Astrocyte of the spinal cord (primary cell): ENCODE measurements at regions not wholly inside any gene's neighbourhood (a gene's known extent, or its start where the extent isn't known, plus 50 kb on each side); places are given as distances from the start of the nearest gene placed in this dataset.
"Not testable (repeated sequence)": the region's sequence is repeated elsewhere in the genome, so short reads cannot be mapped to it uniquely, and the experiment has no call there.

Experiments
- DNase-seq: peaks from one replicate; pipeline ENCODE4 v3.0.0; 2011; ENCODE audit warnings: low read depth, low spot score
- H3K4me3 ChIP-seq: 2 replicates; pipeline ENCODE4 v1.5.1; 2011; ENCODE audit warnings: low read depth, mild to moderate bottlenecking, low read length, moderate library complexity
- in situ Hi-C: cut with HindIII; loops from 2 replicates; pipeline ENCODE4 v1.10.0; 2017; ENCODE audit warnings: low sequenced_read_pairs
- TF ChIP-seq, protein P1 (sequence below): IDR thresholded peaks from 2 replicates; pipeline ENCODE4 v1.5.1; 2012; ENCODE audit warnings: low read depth, mild to moderate bottlenecking, low read length, inconsistent platforms

GRCh38 chr12:79993106-79993862 lies 58.4 kb upstream of the PPP1R12A start:
- DNase-seq: no peak
- in situ Hi-C loops: no loop called here
- TF ChIP-seq, protein P1, sequence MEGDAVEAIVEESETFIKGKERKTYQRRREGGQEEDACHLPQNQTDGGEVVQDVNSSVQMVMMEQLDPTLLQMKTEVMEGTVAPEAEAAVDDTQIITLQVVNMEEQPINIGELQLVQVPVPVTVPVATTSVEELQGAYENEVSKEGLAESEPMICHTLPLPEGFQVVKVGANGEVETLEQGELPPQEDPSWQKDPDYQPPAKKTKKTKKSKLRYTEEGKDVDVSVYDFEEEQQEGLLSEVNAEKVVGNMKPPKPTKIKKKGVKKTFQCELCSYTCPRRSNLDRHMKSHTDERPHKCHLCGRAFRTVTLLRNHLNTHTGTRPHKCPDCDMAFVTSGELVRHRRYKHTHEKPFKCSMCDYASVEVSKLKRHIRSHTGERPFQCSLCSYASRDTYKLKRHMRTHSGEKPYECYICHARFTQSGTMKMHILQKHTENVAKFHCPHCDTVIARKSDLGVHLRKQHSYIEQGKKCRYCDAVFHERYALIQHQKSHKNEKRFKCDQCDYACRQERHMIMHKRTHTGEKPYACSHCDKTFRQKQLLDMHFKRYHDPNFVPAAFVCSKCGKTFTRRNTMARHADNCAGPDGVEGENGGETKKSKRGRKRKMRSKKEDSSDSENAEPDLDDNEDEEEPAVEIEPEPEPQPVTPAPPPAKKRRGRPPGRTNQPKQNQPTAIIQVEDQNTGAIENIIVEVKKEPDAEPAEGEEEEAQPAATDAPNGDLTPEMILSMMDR: no peak
- H3K4me3 ChIP-seq: no peak overlapping the region

DNA sequence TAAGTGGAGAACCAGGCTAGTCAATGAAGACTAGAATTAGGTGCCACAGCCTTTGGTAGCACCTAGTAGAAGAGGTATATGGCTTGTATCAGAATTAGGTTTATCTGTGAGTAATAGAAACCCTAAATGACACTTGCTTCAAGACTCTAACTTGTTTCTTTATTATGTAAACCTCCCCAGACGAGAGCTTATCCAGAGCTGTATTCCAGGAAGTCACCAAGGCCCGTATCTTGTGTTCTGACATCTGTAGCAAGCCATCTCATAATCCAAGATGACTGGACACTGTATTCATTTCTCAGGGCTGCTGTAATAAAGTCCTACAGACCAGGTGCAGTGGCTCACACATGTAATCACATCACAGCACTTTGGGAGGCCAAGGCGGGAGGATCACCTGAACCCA lies 56.7 kb upstream of the PPP1R12A start:
- no peak for DNase-seq
- no peak overlapping the region for H3K4me3 ChIP-seq
- TF ChIP-seq, protein P1: no peak
- in situ Hi-C loops: no loop called here

- H3K4me3 ChIP-seq, in situ Hi-C loops, DNase-seq: not testable (repeated sequence)
These were observed 55.8 kb upstream of the PPP1R12A start for GRCh38 chr12:79990509-79991338.

DNA sequence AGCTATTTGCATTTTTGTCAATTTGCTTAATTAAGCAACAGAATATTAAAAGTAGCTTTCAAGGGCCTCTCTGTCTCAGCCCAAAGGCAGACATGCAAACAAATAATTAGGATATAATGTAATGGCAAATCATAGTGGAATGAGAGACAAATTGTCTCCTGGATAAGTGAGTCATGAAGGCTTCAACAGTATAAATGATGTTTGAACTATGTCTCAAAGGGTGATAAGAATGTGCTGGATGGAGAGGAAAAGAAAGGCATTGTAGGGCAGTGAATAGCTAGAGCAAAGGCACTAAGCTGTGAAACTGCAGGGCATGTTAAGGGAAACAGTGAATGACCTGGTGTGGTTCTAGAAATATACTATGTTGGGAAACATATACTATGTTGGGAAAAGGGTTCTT lies 53.5 kb upstream of the PPP1R12A start:
- H3K4me3 ChIP-seq: no peak overlapping the region
- DNase-seq: peak; percentile 23
- in situ Hi-C loops: no loop called here
- TF ChIP-seq, protein P1: no peak

GRCh38 chr12:79987731-79988130 lies 52.8 kb upstream of the PPP1R12A start:
- in situ Hi-C loops: no loop called here
- DNase-seq: no peak
- no peak overlapping the region for H3K4me3 ChIP-seq
- TF ChIP-seq, protein P1: no peak
